ENCODE measurements at regions not wholly inside any gene's neighbourhood (a gene's known extent, or its start where the extent isn't known, plus 50 kb on each side); places are given as distances from the start of the nearest gene placed in this dataset.

DNA sequence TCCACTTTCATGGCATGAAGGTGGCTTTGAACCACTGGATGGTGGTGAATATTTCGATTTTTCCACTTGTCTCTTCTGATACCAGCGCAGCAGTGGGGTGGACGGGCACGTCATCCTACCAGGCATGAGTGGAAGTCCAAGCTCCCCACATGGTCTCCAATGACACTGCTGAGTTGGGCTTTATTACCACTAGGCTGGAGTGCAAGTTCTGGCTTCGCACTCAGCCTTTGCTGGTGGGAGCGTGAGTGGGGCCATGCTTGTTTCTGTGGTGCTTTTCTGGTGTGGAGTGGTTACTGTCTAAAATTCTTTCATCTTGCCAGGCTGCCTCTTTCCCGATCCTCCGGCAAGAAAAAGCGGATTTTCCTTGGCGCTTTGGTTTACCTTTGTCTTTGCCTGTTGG, 70.1 kb upstream of the SDK1 start:
- TF ChIP-seq ELF4 (CRISPR knock-in tag; IDR thresholded peaks at IDR 0.05; ENCODE audit: low read depth) (no peak), CBFB (CRISPR knock-in tag; IDR thresholded peaks at IDR 0.05; ENCODE audit: low read depth) (no peak), ESRRA (CRISPR knock-in tag; IDR thresholded peaks at IDR 0.05; ENCODE audit: borderline replicate concordance) (no peak)
- TF ChIP-seq, protein P1, sequence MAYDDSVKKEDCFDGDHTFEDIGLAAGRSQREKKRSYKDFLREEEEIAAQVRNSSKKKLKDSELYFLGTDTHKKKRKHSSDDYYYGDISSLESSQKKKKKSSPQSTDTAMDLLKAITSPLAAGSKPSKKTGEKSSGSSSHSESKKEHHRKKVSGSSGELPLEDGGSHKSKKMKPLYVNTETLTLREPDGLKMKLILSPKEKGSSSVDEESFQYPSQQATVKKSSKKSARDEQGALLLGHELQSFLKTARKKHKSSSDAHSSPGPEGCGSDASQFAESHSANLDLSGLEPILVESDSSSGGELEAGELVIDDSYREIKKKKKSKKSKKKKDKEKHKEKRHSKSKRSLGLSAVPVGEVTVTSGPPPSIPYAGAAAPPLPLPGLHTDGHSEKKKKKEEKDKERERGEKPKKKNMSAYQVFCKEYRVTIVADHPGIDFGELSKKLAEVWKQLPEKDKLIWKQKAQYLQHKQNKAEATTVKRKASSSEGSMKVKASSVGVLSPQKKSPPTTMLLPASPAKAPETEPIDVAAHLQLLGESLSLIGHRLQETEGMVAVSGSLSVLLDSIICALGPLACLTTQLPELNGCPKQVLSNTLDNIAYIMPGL (CRISPR knock-in tag; IDR thresholded peaks at IDR 0.05): no peak
- TF ChIP-seq, protein P2, sequence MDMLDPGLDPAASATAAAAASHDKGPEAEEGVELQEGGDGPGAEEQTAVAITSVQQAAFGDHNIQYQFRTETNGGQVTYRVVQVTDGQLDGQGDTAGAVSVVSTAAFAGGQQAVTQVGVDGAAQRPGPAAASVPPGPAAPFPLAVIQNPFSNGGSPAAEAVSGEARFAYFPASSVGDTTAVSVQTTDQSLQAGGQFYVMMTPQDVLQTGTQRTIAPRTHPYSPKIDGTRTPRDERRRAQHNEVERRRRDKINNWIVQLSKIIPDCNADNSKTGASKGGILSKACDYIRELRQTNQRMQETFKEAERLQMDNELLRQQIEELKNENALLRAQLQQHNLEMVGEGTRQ (CRISPR knock-in tag; IDR thresholded peaks at IDR 0.05): no peak
- TF ChIP-seq, protein P3, sequence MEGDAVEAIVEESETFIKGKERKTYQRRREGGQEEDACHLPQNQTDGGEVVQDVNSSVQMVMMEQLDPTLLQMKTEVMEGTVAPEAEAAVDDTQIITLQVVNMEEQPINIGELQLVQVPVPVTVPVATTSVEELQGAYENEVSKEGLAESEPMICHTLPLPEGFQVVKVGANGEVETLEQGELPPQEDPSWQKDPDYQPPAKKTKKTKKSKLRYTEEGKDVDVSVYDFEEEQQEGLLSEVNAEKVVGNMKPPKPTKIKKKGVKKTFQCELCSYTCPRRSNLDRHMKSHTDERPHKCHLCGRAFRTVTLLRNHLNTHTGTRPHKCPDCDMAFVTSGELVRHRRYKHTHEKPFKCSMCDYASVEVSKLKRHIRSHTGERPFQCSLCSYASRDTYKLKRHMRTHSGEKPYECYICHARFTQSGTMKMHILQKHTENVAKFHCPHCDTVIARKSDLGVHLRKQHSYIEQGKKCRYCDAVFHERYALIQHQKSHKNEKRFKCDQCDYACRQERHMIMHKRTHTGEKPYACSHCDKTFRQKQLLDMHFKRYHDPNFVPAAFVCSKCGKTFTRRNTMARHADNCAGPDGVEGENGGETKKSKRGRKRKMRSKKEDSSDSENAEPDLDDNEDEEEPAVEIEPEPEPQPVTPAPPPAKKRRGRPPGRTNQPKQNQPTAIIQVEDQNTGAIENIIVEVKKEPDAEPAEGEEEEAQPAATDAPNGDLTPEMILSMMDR (IDR thresholded peaks at IDR 0.05): no peak

Measured in WTC11 (cell line).